PFSK-1 (cell line): ENCODE measurements at regions not wholly inside any gene's neighbourhood (a gene's known extent, or its start where the extent isn't known, plus 50 kb on each side); places are given as distances from the start of the nearest gene placed in this dataset.

ENCODE experiments used
- FOXP2 ChIP-seq: optimal IDR thresholded peaks from 2 replicates; pipeline ENCODE3; 2011; ENCODE audit warnings: borderline replicate concordance, control low read depth, inconsistent platforms; ENCODE audit not compliant: insufficient read depth; ENCODE audit errors: extremely low read length, extremely low read depth
- POLR2AphosphoS5 ChIP-seq: IDR thresholded peaks from 2 replicates; pipeline ENCODE4 v1.6.1; 2012; ENCODE audit warnings: low read depth, mild to moderate bottlenecking, control low read depth, low read length, moderate library complexity
- REST ChIP-seq, 2 experiments: IDR thresholded peaks; 2 replicates each; pipeline versions ENCODE4 v1.6.1 to v1.8.0; 2011 to 2012; ENCODE audit warnings: low read depth in 2 of 2, low read length in 2 of 2, control low read depth in 1 of 2, inconsistent platforms in 1 of 2, mild to moderate bottlenecking in 1 of 2, moderate library complexity in 1 of 2; ENCODE audit not compliant: insufficient read depth in 1 of 2
- SIN3A ChIP-seq: IDR thresholded peaks from 2 replicates; pipeline ENCODE4 v1.6.1; 2012; ENCODE audit warnings: mild to moderate bottlenecking, low read length, moderate library complexity, borderline replicate concordance; ENCODE audit not compliant: insufficient read depth
- TAF1 ChIP-seq: IDR thresholded peaks from 2 replicates; pipeline ENCODE4 v1.6.1; 2012; ENCODE audit warnings: low read length, control low read depth, borderline replicate concordance; ENCODE audit not compliant: insufficient read depth

GRCh38 chr16:13338044-13338443, 436.6 kb downstream of the SHISA9 start:
- TF ChIP-seq REST (IDR thresholded peaks at IDR 0.05; ENCODE audit: insufficient read depth in 1 of 2, low read depth in 2 of 2, low read length in 2 of 2), result no peak
- TF ChIP-seq SIN3A, result no peak
- TF ChIP-seq POLR2AphosphoS5, result no peak
- no peak for TF ChIP-seq TAF1
- no peak for TF ChIP-seq FOXP2
